ENCODE measurements at regions not wholly inside any gene's neighbourhood (a gene's known extent, or its start where the extent isn't known, plus 50 kb on each side); places are given as distances from the start of the nearest gene placed in this dataset.
"Not testable (repeated sequence)": the region's sequence is repeated elsewhere in the genome, so short reads cannot be mapped to it uniquely, and the experiment has no call there.

- DNase-seq (ENCODE audit: low spot score) = no peak
Observed at GRCh38 chr5:2003206-2003605, 120.5 kb upstream of the IRX4 start.

DNA sequence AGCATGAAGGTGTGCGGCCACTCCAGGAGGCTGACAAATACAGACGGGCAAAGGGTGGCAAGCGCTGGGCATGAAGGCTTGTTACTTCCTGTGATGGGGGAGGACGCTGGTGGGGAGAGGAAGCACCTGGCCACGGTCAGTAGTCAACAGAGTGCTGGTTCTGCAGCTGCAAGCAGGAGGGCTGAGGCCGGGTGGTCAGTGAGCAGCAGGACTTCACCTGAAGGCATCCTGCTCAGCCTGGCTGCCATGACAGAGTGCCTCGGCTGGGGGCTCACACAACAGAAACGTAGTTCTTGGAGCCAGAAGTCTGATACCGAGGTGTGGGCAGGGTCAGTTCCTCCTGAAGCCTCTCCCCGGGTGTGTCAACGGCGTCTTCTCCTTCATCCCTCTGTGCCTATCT is 118.6 kb upstream of the IRX4 start:
- DNase-seq (ENCODE audit: low spot score) = no peak

DNA sequence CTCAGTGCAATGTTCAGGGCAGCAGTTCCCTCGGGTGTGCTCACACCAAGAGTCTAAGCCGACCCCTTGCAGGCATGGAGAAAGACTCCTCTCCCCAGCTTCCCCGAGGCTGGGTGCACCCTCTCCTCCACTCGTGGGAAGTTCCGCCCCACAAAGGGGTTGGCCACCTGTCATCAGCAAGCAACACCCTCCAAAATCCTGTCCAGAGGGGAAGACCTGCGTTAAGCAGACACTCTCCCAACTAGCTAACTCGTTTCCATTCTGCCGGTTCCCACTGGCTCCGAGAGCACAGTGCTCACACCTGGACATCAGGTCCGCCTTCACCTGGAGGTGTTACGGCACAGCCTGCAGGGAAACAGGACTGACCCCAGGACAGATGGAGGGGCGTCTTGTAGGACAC is 117.9 kb upstream of the IRX4 start:
- DNase-seq (ENCODE audit: low spot score) = no peak

DNA sequence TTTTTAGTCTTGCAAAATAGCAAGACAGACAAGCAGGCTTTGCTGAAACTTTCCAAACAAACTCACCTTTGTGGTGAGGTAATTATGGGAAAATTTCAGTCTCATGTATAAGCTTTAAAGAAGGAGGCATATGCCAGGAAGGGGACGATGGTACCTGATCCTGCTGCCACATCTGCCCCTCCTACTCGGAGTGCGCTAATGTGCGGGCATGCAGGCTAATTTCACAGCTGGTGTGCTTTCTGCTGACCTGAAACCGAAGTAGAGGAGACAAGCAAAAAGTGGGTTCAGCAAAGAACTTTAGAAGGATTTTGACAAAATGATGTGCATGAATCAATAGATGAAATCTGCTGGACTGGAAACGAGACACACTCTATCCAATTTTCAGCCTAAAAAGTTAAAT is 117.1 kb upstream of the IRX4 start:
- no peak for DNase-seq (ENCODE audit: low spot score)

DNA sequence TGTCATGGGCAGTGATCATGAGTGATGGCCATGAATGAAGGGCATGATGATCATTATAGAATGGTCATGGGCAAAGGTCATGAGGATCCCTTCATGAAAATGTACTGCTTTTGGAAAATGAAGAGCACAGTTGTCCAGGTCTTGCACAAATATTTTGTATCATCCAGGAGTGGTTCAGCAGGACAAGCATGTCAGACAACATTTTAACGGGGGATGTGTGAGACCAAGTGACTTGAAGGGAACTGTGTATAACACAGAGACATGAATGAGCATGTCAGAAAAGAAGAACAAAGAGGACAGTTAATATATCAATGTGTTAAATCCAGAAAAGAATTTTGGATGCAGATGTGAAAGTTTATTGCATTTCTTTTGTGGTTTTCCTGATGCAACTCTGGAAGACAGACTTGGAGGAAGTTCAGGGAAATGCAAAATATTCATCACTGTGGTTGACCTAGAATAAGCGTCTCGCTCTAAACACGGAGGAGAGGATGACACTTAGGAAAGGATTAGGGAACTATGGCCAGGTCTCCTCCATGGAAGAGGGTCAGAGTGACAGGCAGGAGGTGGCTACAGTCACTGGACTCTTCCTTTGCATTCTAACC is 116.1 kb upstream of the IRX4 start:
- no peak for DNase-seq (ENCODE audit: low spot score)

DNA sequence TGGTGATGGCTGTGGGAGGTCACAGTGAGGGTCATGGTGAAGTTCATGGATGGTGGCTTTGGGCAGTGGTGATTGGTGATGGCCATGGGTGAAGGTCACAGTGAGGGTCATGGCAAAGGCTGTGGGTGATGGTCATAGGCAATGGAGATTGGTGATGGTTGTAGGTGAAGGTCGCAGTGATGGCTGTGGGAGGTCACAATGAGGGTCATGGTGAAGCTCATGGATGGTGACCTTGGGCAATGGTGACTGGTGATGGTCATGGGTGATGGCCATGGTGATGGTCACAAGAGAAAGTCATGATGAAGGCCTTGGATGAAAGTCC is 115.6 kb upstream of the IRX4 start:
- DNase-seq (ENCODE audit: low spot score) = no peak

GRCh38 chr5:1997640-1998347 is 115.1 kb upstream of the IRX4 start:
- no peak for DNase-seq (ENCODE audit: low spot score)

DNA sequence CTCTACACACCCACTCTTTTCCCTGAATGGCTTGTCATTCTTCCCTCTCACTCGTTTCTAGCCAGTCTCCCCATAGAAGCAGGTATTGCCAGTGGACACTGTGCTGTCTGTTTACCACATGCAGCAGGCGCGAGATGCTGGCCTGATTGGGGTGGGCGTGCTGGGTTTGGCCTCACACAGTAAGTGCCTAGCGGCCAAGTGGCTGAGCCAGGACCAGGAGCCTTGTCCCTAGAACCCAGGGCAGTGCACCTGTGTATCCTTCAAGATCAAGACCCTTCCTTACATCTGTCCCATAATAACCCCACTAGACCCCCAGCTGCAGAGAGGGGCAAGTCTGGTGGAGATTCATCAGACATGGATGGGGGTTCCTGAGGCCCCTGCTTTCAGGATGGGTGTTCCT is 112.8 kb upstream of the IRX4 start:
- DNase-seq (ENCODE audit: low spot score) = no peak

DNA sequence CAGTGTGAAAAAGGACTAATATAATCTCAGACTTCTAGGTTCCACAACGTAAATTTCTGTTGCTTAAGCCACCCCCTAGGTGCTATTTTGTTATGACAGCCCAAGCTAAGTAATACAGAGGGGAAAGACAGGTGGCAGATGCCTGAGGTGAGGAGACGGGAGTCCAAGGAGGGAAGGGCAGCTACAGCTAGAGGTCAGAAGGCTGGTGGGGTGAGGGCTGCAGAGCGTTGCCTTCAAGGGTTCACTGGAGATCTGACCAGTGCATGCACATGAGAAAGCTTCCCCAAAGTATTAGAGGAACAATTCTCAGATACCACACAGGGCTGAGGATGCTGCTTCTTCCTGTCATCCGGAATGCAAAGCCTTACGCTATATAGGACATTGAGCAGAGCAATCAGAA is 104.7 kb upstream of the IRX4 start:
- no peak for DNase-seq (ENCODE audit: low spot score)

DNA sequence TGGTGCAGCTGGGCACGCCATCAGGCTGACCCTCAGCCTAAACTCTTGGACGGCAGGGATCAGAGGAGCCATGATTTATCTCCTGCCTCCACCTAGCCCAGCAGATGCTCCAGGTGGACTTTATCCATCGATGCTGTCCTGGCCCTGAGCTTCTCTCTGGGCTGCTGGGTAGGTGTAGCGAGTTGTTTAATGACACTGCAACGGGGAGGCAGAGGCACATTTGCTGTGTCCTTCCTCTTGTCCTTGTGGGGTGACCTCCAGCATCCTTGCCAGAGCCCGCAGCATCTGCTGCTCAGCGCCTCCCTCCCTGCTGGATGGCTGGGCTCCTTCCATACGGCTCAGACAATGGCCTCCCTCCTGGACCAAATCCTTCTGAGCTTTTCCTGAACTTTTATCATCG is 103.1 kb upstream of the IRX4 start:
- no peak for DNase-seq (ENCODE audit: low spot score)

DNA sequence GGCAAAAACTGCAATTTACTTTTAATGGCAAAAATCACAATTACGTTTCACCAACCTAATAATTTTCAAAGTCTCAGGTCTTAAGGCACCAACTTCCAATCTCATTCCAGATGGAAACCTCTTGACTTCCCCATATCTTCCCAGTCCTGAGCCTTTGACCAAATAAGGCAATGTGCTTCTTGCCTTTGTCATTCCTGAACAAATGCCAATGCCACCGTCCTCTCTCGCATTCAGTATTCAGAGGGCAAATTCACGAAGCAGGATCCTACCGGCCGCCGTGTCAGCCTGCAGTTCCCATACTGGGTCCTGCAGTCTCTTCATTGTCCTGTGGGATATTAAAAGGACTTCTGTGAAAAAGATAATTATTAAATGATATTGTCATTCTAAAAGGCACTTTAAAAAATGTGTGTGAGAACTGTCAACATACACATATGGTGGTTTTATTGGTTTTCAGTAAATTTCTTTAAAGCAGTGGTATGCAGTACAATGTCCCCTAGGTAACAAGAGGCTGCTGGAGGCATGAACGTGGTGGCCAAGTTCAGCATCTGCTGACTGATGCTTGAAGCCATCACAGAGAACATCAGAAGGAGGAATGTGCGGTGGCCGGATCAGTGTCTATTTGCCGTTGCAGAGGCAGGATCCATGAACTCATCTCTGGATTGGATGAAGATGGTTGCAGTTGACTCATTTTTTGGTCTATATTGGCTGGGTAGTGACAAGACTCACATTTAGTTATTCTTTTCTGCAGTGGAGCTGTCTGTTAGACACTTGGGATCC is 101.4 kb upstream of the IRX4 start:
- no peak for DNase-seq (ENCODE audit: low spot score)

- DNase-seq (ENCODE audit: low spot score) = no peak
Observed at GRCh38 chr5:1983401-1983800, 100.7 kb upstream of the IRX4 start.

- DNase-seq (ENCODE audit: low spot score) = not testable (repeated sequence)
Observed at GRCh38 chr5:1982561-1982960, 99.8 kb upstream of the IRX4 start.

- DNase-seq (ENCODE audit: low spot score) = no peak
Observed at GRCh38 chr5:1975898-1976765, 93.4 kb upstream of the IRX4 start.

DNA sequence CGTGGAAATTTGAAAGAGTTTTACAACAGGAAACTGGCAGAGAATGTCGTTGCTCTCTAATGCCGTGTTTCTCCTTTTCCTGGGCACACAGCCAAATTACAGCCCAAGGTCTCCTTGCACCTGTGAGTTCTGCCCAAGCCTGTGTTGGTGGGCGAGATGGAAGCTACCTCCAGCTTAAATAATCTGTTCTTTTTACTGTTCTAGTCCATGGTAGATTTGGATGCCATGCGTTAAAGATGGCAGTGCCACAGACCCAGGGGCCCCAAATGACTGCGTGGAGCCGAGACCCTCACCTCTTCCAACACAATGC is 92.6 kb upstream of the IRX4 start:
- no peak for DNase-seq (ENCODE audit: low spot score)

GRCh38 chr5:1974501-1975405 is 92.0 kb upstream of the IRX4 start:
- no peak for DNase-seq (ENCODE audit: low spot score)

DNA sequence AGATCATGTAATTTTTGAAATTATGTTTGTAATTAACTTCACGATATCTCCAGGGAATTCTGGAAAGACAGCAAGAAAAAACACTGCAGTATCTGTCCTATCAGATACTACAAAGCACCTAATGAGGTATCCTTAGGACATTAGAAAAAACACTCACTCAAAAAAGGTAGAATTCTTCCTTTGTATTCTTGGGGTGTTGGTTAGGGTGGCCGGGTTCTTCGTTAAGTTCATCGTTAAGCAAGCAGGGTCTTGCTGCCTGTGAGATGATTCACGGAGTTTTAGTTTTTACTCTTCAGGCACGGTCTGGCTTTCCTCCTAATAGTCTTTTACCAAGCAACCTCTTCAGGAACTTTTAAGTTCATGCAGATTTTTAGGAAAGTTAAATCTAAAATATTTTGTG is 91.4 kb upstream of the IRX4 start:
- DNase-seq (ENCODE audit: low spot score) = no peak

GRCh38 chr5:1973391-1974013 is 90.8 kb upstream of the IRX4 start:
- no peak for DNase-seq (ENCODE audit: low spot score)

- no peak for DNase-seq (ENCODE audit: low spot score)
Observed at GRCh38 chr5:1971944-1972343, 89.2 kb upstream of the IRX4 start.

- no peak for DNase-seq (ENCODE audit: low spot score)
Observed at GRCh38 chr5:1967736-1968135, 85.0 kb upstream of the IRX4 start.

DNA sequence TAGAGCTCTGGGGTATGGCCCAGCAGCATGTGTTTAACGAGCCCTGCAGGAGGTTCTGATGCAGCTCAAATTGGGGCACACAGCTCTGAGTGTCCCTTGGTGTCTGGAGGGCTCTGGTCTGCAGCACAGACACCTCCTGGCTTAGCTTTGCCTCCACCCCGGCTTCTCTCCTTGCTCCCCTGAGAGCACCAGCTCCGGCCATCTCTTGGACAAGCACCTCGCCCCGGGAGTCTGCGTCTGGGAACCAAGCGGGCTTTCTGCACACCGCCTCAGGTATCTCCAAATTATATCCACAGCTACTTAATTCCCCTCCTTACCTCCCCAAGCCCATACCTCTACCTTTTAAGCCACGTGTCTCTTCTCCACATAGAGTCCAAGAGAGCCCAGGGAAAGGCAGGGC is 83.7 kb upstream of the IRX4 start:
- DNase-seq (ENCODE audit: low spot score) = no peak
